T-helper 1 cell (primary cell): ENCODE measurements at regions not wholly inside any gene's neighbourhood (a gene's known extent, or its start where the extent isn't known, plus 50 kb on each side); places are given as distances from the start of the nearest gene placed in this dataset.

Experiments used
- DNase-seq, 5 donors: peaks; one replicate each; pipeline ENCODE4 v3.0.0-alpha.2; 2012 to 2020

DNA sequence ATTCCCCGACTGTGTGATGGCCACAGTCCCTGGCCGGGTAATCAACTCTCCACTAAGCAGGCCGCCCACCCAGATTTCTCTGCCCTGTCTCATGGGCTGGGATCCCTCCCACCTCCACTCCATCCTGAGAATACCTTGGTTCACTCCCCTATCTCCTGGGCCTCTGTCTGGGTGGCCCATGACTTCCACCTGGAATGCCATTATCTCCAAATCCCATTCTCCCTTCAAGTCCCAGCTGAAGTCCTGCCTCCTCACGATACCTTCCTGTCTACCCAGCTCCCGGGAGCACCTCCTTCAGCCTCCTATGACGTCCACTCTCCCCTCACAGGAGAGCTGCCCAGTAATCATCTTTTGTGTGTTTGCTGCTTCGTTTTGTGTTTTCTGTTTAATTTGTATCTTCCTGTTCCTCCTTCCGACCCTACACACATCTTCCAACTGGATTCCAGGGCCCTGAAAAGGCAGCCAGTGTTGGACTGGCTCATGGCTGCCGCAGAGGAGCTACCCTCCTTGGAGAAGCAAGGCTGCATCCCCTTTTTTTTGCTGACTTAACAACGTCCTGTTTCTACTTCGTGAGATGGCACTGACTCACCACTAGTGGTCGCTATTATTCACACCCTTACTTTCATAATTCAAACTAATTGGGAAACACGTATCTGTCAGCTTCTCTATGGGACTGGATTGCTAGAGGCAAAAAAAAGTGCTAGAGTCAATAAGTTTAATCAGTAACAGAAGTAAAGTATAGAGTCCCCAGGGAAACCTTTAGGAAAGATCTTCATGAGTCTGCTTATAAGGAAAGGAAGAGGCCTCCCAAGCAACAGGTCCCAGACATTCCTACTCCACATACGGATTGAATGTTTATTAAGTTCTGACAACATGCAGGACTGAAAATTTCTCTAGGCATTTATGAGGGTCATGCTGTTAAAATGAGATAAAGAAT lies 171.9 kb upstream of the GATA6 start:
- peak in 1 of 5 donors; percentile 23 for DNase-seq

GRCh38 chr18:21998486-21998885 lies 170.9 kb upstream of the GATA6 start:
- no peak for DNase-seq

GRCh38 chr18:22001912-22002487 lies 167.4 kb upstream of the GATA6 start:
- DNase-seq, result no peak

- DNase-seq, result no peak
These were observed 164.1 kb upstream of the GATA6 start for GRCh38 chr18:22005191-22005841.

- DNase-seq, result no peak
These were observed 162.9 kb upstream of the GATA6 start for GRCh38 chr18:22006458-22006857.

DNA sequence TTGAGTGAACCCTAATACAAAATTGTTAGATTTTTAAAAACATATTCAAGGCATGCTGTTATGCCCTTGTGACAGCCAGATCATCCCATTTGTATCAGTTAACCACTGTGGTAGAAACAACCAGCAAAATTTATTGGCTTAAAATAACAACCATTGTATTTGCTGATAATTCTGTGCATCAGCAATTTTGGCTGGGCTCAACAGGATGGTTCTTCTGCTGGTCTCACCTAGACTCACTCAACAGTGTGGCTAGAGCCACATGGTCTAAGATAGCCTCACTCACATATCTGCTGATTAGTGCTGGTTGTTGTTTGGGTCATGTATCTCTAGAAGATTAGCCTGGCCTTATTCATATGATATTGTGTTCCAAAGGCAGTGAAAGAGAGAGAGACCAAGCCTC lies 160.1 kb upstream of the GATA6 start:
- DNase-seq, result no peak

- no peak for DNase-seq
These were observed 155.4 kb upstream of the GATA6 start for GRCh38 chr18:22013993-22014392.

DNA sequence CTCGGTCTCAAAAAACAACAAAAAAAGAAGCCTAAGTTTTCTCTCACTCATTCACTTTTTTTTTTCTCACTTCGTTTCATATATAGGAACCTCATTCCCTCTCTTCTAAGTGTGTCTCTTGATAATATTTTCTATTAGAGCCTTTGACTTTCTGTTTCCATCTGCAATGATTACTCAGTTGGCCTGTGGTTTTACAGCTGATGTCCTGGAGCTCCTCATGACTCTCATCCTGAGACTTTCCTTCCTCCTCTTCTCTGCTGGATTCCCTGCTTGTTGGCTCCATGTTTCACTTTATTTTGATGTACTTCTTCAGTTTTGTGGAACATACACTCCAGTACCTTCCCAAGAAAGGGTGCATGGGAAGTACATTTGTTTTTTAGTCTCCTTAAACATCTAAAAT lies 154.2 kb upstream of the GATA6 start:
- no peak for DNase-seq

GRCh38 chr18:22018366-22018765 lies 151.0 kb upstream of the GATA6 start:
- DNase-seq, result no peak

GRCh38 chr18:22019193-22019592 lies 150.2 kb upstream of the GATA6 start:
- DNase-seq, result no peak

DNA sequence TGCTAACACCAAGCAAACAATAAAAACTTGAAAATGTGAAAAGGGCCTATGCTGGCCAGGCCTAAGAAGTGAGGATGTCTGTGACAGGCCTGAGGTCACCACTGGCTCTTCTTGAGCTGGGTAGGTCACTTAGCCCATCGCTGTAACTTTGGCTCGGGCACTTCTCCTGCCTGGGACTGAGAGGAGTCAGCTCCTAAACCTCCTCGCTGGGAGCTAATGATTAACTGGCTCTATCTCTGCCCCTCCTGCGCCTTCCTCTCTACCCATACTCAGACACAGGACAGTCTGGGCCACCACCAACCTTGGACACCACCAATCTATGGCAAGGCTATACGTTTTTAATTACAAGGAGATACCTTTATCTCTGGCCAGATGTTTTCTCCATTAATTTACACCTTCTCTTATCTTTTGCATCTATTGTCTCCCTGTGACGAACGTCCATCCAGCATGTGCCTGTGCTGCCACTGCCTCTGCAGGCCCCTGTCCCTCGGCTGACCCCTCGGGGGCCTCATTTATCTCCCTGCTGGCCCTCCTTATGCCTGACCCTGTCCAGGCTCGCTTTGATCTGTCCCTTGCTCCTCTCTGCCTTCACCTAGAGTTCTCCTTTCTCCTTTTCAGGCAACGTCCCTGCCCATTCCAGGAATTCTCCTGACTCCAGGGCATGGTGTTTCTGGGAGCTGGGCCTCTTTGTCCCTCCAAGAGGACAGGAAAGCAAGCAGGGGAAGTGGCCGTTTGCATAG lies 149.1 kb upstream of the GATA6 start:
- no peak for DNase-seq

GRCh38 chr18:22020867-22021370 lies 148.5 kb upstream of the GATA6 start:
- no peak for DNase-seq

- no peak for DNase-seq
These were observed 147.7 kb upstream of the GATA6 start for GRCh38 chr18:22021701-22022100.

GRCh38 chr18:22024924-22025323 lies 144.5 kb upstream of the GATA6 start:
- no peak for DNase-seq

GRCh38 chr18:22026362-22026761 lies 143.0 kb upstream of the GATA6 start:
- no peak for DNase-seq

DNA sequence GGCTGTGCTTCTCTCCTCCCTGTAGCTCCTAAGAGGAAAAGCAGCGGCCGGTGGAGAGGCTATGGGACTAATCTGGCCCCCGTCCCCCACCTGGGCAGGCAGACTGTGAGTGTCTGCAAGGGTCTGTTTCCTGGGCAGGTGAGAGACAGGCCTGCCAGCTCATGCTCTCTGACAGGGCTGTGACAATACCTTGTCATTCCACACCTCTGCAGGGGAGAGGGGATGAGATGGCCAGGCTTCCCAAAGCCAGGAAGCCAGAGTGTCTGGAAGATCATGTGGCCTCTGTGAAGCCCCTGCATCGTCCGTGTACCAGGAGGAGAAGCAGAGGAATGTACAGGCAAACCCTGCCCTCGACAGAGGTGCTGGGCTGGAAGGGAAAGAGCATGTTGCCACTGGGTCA lies 142.5 kb upstream of the GATA6 start:
- no peak for DNase-seq

- DNase-seq, result no peak
These were observed 137.8 kb upstream of the GATA6 start for GRCh38 chr18:22031611-22032010.

DNA sequence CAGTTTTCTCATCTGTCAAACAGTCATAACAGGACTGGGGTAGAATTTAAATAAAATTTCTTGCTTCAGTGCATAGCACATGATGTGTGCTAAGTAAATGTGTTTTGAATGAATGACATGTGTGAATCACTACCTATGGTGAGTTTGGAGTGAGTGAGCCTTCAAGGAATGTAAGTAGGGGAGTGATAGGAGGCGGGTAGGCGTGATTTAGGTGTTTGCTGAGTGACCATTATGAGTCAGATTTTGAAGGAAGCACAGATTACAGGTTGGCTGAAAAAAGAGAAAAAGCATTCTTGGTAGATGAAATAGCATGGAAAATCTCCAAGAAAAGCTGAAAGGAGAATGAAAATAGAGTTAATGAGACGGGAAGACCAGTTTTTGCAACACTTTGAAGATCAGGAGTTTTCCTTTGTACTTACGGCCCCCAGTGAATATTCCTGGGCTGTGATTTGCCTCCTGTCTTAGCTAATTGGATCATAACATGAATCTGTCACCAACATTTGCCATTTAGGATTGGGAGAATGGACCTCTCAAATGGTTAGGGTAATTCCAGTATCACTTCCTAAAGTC lies 136.9 kb upstream of the GATA6 start:
- no peak for DNase-seq

GRCh38 chr18:22033085-22033484 lies 136.3 kb upstream of the GATA6 start:
- DNase-seq, result no peak

DNA sequence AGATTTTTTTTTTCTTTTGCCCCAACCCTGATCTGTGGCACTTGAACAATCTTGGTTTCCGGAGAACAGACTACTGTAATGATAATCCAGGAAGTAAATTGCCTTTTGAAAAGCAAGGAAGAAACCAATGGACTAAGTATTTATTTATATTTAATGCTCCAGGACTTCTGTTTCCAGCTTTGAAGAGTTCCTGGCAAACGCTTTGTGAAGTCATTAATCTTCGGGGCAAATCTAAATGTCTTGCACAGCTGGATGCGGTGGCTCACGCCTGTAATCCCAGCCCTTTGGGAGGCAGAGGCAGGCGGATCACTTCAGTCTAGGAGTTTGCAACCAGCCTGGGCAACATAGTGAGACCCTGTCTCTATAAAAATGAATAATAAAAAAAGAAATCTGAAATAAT lies 135.1 kb upstream of the GATA6 start:
- no peak for DNase-seq

DNA sequence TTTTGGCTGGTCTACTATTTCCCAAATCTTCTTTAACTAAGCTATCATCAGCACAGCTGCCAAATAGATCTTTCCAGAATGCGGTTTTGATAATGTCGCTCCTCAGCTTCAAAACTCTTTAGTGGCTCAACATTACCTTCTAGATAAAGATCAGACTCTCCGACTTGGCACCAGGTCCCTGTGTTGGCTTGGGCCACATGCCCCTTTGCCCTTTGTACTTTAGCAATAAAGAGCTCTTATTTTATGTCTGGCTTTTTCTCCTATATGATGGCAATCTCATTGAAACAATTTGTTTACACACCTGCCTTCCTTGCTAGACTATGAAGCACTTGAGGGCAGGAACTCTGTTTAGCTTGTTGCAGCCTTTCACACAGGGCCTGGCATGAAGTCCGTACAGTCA lies 128.9 kb upstream of the GATA6 start:
- no peak for DNase-seq

- DNase-seq, result no peak
These were observed 125.6 kb upstream of the GATA6 start for GRCh38 chr18:22043837-22044236.
